ENCODE measurements at regions not wholly inside any gene's neighbourhood (a gene's known extent, or its start where the extent isn't known, plus 50 kb on each side); places are given as distances from the start of the nearest gene placed in this dataset.

DNA sequence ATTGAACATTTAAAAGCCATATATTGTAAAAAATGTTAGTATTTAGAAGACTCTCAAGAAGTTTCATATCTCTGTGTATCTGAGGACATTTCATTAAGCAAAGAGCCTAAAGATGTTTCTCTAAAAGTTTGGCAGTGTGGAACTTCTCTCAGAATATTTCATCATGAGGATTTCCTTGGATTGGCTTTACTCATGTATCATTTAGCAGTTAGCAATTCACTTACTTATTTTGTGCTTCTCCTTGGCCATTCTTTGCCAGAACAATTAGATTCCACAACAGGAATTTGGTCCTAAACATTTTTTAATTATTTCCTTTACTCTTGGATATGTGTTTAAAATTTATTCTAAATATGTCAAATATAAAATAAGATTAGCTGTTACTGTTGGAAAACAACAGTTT lies 345.0 kb upstream of the LRRTM4 start:
- DNase-seq (ENCODE audit: low spot score) = no peak
- Mint-ChIP-seq H3K9me3 (peaks cover 11% of the 10 kb centered on the region; the same call in 1 of the 2 replicates), H3K4me1 (peaks cover 19% of the 10 kb centered on the region), H3K36me3 (no peaks in the 10 kb centered on the region), H3K27me3 (ENCODE audit: low read depth) (no peaks in the 10 kb centered on the region), H3K27ac (no peak overlapping the region), H3K4me3 (no peak overlapping the region)
- no peak for TF ChIP-seq JUN (CRISPR knock-in tag; IDR thresholded peaks at IDR 0.05)
- no peak for TF ChIP-seq TCF7 (CRISPR knock-in tag; IDR thresholded peaks at IDR 0.05; ENCODE audit: low read depth)
- TF ChIP-seq RELA (CRISPR knock-in tag; IDR thresholded peaks at IDR 0.05; ENCODE audit: borderline replicate concordance) = no peak
- TF ChIP-seq, protein P1, sequence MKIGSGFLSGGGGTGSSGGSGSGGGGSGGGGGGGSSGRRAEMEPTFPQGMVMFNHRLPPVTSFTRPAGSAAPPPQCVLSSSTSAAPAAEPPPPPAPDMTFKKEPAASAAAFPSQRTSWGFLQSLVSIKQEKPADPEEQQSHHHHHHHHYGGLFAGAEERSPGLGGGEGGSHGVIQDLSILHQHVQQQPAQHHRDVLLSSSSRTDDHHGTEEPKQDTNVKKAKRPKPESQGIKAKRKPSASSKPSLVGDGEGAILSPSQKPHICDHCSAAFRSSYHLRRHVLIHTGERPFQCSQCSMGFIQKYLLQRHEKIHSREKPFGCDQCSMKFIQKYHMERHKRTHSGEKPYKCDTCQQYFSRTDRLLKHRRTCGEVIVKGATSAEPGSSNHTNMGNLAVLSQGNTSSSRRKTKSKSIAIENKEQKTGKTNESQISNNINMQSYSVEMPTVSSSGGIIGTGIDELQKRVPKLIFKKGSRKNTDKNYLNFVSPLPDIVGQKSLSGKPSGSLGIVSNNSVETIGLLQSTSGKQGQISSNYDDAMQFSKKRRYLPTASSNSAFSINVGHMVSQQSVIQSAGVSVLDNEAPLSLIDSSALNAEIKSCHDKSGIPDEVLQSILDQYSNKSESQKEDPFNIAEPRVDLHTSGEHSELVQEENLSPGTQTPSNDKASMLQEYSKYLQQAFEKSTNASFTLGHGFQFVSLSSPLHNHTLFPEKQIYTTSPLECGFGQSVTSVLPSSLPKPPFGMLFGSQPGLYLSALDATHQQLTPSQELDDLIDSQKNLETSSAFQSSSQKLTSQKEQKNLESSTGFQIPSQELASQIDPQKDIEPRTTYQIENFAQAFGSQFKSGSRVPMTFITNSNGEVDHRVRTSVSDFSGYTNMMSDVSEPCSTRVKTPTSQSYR (CRISPR knock-in tag; IDR thresholded peaks at IDR 0.05) = no peak
- no peak for TF ChIP-seq ZNF232 (CRISPR knock-in tag; IDR thresholded peaks at IDR 0.05)
- TF ChIP-seq, protein P2, sequence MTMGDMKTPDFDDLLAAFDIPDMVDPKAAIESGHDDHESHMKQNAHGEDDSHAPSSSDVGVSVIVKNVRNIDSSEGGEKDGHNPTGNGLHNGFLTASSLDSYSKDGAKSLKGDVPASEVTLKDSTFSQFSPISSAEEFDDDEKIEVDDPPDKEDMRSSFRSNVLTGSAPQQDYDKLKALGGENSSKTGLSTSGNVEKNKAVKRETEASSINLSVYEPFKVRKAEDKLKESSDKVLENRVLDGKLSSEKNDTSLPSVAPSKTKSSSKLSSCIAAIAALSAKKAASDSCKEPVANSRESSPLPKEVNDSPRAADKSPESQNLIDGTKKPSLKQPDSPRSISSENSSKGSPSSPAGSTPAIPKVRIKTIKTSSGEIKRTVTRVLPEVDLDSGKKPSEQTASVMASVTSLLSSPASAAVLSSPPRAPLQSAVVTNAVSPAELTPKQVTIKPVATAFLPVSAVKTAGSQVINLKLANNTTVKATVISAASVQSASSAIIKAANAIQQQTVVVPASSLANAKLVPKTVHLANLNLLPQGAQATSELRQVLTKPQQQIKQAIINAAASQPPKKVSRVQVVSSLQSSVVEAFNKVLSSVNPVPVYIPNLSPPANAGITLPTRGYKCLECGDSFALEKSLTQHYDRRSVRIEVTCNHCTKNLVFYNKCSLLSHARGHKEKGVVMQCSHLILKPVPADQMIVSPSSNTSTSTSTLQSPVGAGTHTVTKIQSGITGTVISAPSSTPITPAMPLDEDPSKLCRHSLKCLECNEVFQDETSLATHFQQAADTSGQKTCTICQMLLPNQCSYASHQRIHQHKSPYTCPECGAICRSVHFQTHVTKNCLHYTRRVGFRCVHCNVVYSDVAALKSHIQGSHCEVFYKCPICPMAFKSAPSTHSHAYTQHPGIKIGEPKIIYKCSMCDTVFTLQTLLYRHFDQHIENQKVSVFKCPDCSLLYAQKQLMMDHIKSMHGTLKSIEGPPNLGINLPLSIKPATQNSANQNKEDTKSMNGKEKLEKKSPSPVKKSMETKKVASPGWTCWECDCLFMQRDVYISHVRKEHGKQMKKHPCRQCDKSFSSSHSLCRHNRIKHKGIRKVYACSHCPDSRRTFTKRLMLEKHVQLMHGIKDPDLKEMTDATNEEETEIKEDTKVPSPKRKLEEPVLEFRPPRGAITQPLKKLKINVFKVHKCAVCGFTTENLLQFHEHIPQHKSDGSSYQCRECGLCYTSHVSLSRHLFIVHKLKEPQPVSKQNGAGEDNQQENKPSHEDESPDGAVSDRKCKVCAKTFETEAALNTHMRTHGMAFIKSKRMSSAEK (CRISPR knock-in tag; IDR thresholded peaks at IDR 0.05; ENCODE audit: borderline replicate concordance) = no peak
- no peak for TF ChIP-seq CREB1 (CRISPR knock-in tag; IDR thresholded peaks at IDR 0.05)
- no peak for TF ChIP-seq NR1H2 (CRISPR knock-in tag; IDR thresholded peaks at IDR 0.05)
- TF ChIP-seq ZNF263 (CRISPR knock-in tag; IDR thresholded peaks at IDR 0.05; ENCODE audit: low read depth) = no peak
- POLR2A ChIA-PET = no interaction called here
- ATAC-seq = no peak
- CTCF ChIA-PET = no interaction called here

DNA sequence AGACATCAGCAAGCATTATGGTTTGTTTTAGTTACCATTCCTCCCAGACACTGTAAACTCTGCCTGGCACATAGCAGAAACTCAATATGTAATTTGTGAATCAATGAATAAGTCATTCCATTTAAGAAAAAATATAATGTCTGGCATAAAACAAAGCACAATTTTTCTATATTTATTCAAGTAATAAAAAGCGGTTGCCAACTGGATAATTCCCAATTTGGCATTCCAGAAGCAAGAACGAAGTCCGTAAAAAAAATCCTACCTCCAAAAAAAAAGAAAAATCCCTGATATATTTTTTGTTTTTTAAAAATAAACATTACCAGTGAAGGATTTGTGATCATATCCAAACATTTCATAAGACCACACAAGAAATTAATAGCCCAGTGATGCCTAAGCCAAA lies 351.3 kb upstream of the LRRTM4 start:
- no peaks in the 10 kb centered on the region for H3K4me1 Mint-ChIP-seq
- H3K9me3 Mint-ChIP-seq = peaks cover 10% of the 10 kb centered on the region; the same call in 1 of the 2 replicates
- CTCF ChIA-PET = no interaction called here
- POLR2A ChIA-PET = no interaction called here
- no peak for ATAC-seq
- no peak for DNase-seq (ENCODE audit: low spot score)
- no peaks in the 10 kb centered on the region for H3K27me3 Mint-ChIP-seq (ENCODE audit: low read depth)
- H3K36me3 Mint-ChIP-seq = no peaks in the 10 kb centered on the region
- H3K27ac Mint-ChIP-seq = no peak overlapping the region
- H3K4me3 Mint-ChIP-seq = no peak overlapping the region
- no peak for TF ChIP-seq ATF1 (CRISPR knock-in tag; IDR thresholded peaks at IDR 0.05)
- TF ChIP-seq ETV6 (CRISPR knock-in tag; IDR thresholded peaks at IDR 0.05) = no peak
- TF ChIP-seq, protein P3, sequence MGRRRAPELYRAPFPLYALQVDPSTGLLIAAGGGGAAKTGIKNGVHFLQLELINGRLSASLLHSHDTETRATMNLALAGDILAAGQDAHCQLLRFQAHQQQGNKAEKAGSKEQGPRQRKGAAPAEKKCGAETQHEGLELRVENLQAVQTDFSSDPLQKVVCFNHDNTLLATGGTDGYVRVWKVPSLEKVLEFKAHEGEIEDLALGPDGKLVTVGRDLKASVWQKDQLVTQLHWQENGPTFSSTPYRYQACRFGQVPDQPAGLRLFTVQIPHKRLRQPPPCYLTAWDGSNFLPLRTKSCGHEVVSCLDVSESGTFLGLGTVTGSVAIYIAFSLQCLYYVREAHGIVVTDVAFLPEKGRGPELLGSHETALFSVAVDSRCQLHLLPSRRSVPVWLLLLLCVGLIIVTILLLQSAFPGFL (CRISPR knock-in tag; IDR thresholded peaks at IDR 0.05; ENCODE audit: borderline replicate concordance) = no peak
- no peak for TF ChIP-seq ZNF396 (CRISPR knock-in tag; IDR thresholded peaks at IDR 0.05; ENCODE audit: borderline replicate concordance)
- no peak for TF ChIP-seq IRF2 (CRISPR knock-in tag; IDR thresholded peaks at IDR 0.05; ENCODE audit: borderline replicate concordance, low read depth)
- TF ChIP-seq, protein P4, sequence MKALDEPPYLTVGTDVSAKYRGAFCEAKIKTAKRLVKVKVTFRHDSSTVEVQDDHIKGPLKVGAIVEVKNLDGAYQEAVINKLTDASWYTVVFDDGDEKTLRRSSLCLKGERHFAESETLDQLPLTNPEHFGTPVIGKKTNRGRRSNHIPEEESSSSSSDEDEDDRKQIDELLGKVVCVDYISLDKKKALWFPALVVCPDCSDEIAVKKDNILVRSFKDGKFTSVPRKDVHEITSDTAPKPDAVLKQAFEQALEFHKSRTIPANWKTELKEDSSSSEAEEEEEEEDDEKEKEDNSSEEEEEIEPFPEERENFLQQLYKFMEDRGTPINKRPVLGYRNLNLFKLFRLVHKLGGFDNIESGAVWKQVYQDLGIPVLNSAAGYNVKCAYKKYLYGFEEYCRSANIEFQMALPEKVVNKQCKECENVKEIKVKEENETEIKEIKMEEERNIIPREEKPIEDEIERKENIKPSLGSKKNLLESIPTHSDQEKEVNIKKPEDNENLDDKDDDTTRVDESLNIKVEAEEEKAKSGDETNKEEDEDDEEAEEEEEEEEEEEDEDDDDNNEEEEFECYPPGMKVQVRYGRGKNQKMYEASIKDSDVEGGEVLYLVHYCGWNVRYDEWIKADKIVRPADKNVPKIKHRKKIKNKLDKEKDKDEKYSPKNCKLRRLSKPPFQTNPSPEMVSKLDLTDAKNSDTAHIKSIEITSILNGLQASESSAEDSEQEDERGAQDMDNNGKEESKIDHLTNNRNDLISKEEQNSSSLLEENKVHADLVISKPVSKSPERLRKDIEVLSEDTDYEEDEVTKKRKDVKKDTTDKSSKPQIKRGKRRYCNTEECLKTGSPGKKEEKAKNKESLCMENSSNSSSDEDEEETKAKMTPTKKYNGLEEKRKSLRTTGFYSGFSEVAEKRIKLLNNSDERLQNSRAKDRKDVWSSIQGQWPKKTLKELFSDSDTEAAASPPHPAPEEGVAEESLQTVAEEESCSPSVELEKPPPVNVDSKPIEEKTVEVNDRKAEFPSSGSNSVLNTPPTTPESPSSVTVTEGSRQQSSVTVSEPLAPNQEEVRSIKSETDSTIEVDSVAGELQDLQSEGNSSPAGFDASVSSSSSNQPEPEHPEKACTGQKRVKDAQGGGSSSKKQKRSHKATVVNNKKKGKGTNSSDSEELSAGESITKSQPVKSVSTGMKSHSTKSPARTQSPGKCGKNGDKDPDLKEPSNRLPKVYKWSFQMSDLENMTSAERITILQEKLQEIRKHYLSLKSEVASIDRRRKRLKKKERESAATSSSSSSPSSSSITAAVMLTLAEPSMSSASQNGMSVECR (CRISPR knock-in tag; IDR thresholded peaks at IDR 0.05; ENCODE audit: borderline replicate concordance) = no peak
- TF ChIP-seq, protein P5, sequence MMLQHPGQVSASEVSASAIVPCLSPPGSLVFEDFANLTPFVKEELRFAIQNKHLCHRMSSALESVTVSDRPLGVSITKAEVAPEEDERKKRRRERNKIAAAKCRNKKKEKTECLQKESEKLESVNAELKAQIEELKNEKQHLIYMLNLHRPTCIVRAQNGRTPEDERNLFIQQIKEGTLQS (CRISPR knock-in tag; conservative IDR thresholded peaks at IDR 0.05) = no peak
- TF ChIP-seq, protein P6, sequence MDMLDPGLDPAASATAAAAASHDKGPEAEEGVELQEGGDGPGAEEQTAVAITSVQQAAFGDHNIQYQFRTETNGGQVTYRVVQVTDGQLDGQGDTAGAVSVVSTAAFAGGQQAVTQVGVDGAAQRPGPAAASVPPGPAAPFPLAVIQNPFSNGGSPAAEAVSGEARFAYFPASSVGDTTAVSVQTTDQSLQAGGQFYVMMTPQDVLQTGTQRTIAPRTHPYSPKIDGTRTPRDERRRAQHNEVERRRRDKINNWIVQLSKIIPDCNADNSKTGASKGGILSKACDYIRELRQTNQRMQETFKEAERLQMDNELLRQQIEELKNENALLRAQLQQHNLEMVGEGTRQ (CRISPR knock-in tag; IDR thresholded peaks at IDR 0.05) = no peak
- TF ChIP-seq, protein P7, sequence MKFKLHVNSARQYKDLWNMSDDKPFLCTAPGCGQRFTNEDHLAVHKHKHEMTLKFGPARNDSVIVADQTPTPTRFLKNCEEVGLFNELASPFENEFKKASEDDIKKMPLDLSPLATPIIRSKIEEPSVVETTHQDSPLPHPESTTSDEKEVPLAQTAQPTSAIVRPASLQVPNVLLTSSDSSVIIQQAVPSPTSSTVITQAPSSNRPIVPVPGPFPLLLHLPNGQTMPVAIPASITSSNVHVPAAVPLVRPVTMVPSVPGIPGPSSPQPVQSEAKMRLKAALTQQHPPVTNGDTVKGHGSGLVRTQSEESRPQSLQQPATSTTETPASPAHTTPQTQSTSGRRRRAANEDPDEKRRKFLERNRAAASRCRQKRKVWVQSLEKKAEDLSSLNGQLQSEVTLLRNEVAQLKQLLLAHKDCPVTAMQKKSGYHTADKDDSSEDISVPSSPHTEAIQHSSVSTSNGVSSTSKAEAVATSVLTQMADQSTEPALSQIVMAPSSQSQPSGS (CRISPR knock-in tag; IDR thresholded peaks at IDR 0.05; ENCODE audit: borderline replicate concordance, low read depth) = no peak
- TF ChIP-seq FOXP1 (CRISPR knock-in tag; IDR thresholded peaks at IDR 0.05; ENCODE audit: borderline replicate concordance) = no peak
